GM12891 (cell line): ENCODE measurements at regions not wholly inside any gene's neighbourhood (a gene's known extent, or its start where the extent isn't known, plus 50 kb on each side); places are given as distances from the start of the nearest gene placed in this dataset.
"Not testable (repeated sequence)": the region's sequence is repeated elsewhere in the genome, so short reads cannot be mapped to it uniquely, and the experiment has no call there.

ENCODE experiments used
- DNase-seq: peaks from one replicate; pipeline ENCODE4 v3.0.0; 2011; ENCODE audit warnings: low spot score; ENCODE audit not compliant: insufficient read length
- FAIRE-seq: peaks from 2 replicates; lab custom pipeline; 2011; peaks lifted over from hg19 to GRCh38; lab: Jason Lieb, UNC

- not testable (repeated sequence) for DNase-seq, FAIRE-seq
Measured at GRCh38 chr1:146536028-146536427, 307.2 kb upstream of the NOTCH2NLA start.

- not testable (repeated sequence) for DNase-seq, FAIRE-seq
Measured at GRCh38 chr1:146535575-146535974, 306.8 kb upstream of the NOTCH2NLA start.

- not testable (repeated sequence) for DNase-seq, FAIRE-seq
Measured at GRCh38 chr1:146530958-146531357, 302.1 kb upstream of the NOTCH2NLA start.

GRCh38 chr1:146522812-146523211 lies 294.0 kb upstream of the NOTCH2NLA start:
- not testable (repeated sequence) for FAIRE-seq, DNase-seq

GRCh38 chr1:146522345-146522744 lies 293.5 kb upstream of the NOTCH2NLA start:
- not testable (repeated sequence) for DNase-seq, FAIRE-seq

GRCh38 chr1:146521804-146522203 lies 293.0 kb upstream of the NOTCH2NLA start:
- DNase-seq, FAIRE-seq: not testable (repeated sequence)

- FAIRE-seq, DNase-seq: not testable (repeated sequence)
Measured at GRCh38 chr1:146513754-146514153, 284.9 kb upstream of the NOTCH2NLA start.

GRCh38 chr1:146511047-146511777 lies 282.4 kb upstream of the NOTCH2NLA start:
- not testable (repeated sequence) for FAIRE-seq, DNase-seq

- not testable (repeated sequence) for DNase-seq, FAIRE-seq
Measured at GRCh38 chr1:146510248-146510983, 281.6 kb upstream of the NOTCH2NLA start.

GRCh38 chr1:146504121-146504520 lies 275.3 kb upstream of the NOTCH2NLA start:
- FAIRE-seq, DNase-seq: not testable (repeated sequence)

GRCh38 chr1:146487555-146487954 lies 258.7 kb upstream of the NOTCH2NLA start:
- not testable (repeated sequence) for FAIRE-seq, DNase-seq

GRCh38 chr1:146487155-146487554 lies 258.3 kb upstream of the NOTCH2NLA start:
- not testable (repeated sequence) for DNase-seq, FAIRE-seq

GRCh38 chr1:146486300-146487014 lies 257.6 kb upstream of the NOTCH2NLA start:
- DNase-seq, FAIRE-seq: not testable (repeated sequence)

GRCh38 chr1:146484195-146484594 lies 255.4 kb upstream of the NOTCH2NLA start:
- FAIRE-seq, DNase-seq: not testable (repeated sequence)

GRCh38 chr1:146479188-146479587 lies 250.4 kb upstream of the NOTCH2NLA start:
- not testable (repeated sequence) for FAIRE-seq, DNase-seq

GRCh38 chr1:146478125-146478720 lies 249.4 kb upstream of the NOTCH2NLA start:
- not testable (repeated sequence) for DNase-seq, FAIRE-seq

GRCh38 chr1:146475086-146475485 lies 246.3 kb upstream of the NOTCH2NLA start:
- not testable (repeated sequence) for DNase-seq, FAIRE-seq

- not testable (repeated sequence) for DNase-seq, FAIRE-seq
Measured at GRCh38 chr1:146474216-146474615, 245.4 kb upstream of the NOTCH2NLA start.

GRCh38 chr1:146472192-146472861 lies 243.5 kb upstream of the NOTCH2NLA start:
- FAIRE-seq, DNase-seq: not testable (repeated sequence)
